Smooth muscle cell (in vitro differentiated cells): ENCODE measurements at regions not wholly inside any gene's neighbourhood (a gene's known extent, or its start where the extent isn't known, plus 50 kb on each side); places are given as distances from the start of the nearest gene placed in this dataset.

Experiments
- DNase-seq: peaks from one replicate; lab custom pipeline; 2025; ENCODE audit not compliant: unreplicated experiment; lab: John Stamatoyannopoulos, UW
- H2AFZ ChIP-seq: fragments of 200-600 bp; sonication (generic); 2 replicates; pipeline ENCODE4 v1.6.0; 2016; ENCODE audit warnings: antibody characterized with exemption, low read depth, mild to moderate bottlenecking
- H3F3A ChIP-seq: fragments of 200-600 bp; sonication (generic); 2 replicates; pipeline ENCODE4 v1.6.0; 2017; ENCODE audit warnings: antibody characterized with exemption, low read depth
- H3K27ac ChIP-seq: fragments of 200-600 bp; sonication (generic); 2 replicates; pipeline ENCODE4 v1.5.1; 2016; ENCODE audit warnings: low read depth, mild to moderate bottlenecking
- H3K27me3 ChIP-seq: fragments of 200-600 bp; sonication (generic); 2 replicates; pipeline ENCODE4 v1.6.1; 2016; ENCODE audit warnings: low read depth, mild to moderate bottlenecking
- H3K36me3 ChIP-seq: fragments of 200-600 bp; sonication (generic); 2 replicates; pipeline ENCODE4 v1.5.1; 2016; ENCODE audit warnings: low read depth
- H3K4me1 ChIP-seq: fragments of 200-600 bp; sonication (generic); 2 replicates; pipeline ENCODE4 v1.5.1; 2016; ENCODE audit warnings: low read depth
- H3K4me2 ChIP-seq: fragments of 200-600 bp; sonication (generic); 2 replicates; pipeline ENCODE4 v1.6.0; 2016; ENCODE audit warnings: mild to moderate bottlenecking
- H3K4me3 ChIP-seq: fragments of 200-600 bp; sonication (generic); 2 replicates; pipeline ENCODE4 v1.5.1; 2016; ENCODE audit warnings: mild to moderate bottlenecking
- H3K79me2 ChIP-seq: fragments of 200-600 bp; sonication (generic); 2 replicates; pipeline ENCODE4 v1.6.0; 2016; ENCODE audit warnings: low read depth, mild to moderate bottlenecking
- H3K9ac ChIP-seq: fragments of 200-600 bp; sonication (generic); 2 replicates; pipeline ENCODE4 v1.6.0; 2016; ENCODE audit warnings: low read depth
- H3K9me3 ChIP-seq: fragments of 200-600 bp; sonication (generic); replicated peaks from 2 replicates; pipeline ENCODE4 v1.5.1; 2016; ENCODE audit warnings: low read depth
- H4K20me1 ChIP-seq: fragments of 200-600 bp; sonication (generic); 2 replicates; pipeline ENCODE4 v1.6.0; 2016; ENCODE audit warnings: low read depth
- CTCF ChIP-seq: fragments of 200-600 bp; sonication (generic); IDR thresholded peaks from 2 replicates; pipeline ENCODE4 v1.5.1; 2017; ENCODE audit warnings: borderline replicate concordance, mild to moderate bottlenecking, antibody characterized with exemption; ENCODE audit not compliant: insufficient read depth, poor library complexity, severe bottlenecking
- WGBS: methylation state at CpG from one replicate; pipeline ENCODE4 v1.1.7; 2016; ENCODE audit warnings: low lambda C conversion rate; 5-methylcytosine and 5-hydroxymethylcytosine counted together

GRCh38 chr2:48001498-48001897, 95.2 kb upstream of the FBXO11 start:
- Histone ChIP-seq H3K9me3 (no peaks in the 10 kb centered on the region), H3F3A (no peaks in the 10 kb centered on the region), H3K4me3 (no peak overlapping the region), H3K4me2 (no peak overlapping the region), H2AFZ (no peak overlapping the region), H3K79me2 (no peaks in the 10 kb centered on the region), H3K9ac (no peak overlapping the region), H4K20me1 (no peaks in the 10 kb centered on the region), H3K27me3 (no peaks in the 10 kb centered on the region), H3K4me1 (no peaks in the 10 kb centered on the region), H3K36me3 (no peaks in the 10 kb centered on the region), H3K27ac (no peak overlapping the region)
- DNase-seq, result no peak
- no peak for TF ChIP-seq CTCF

GRCh38 chr2:48006094-48006493, 99.8 kb upstream of the FBXO11 start:
- Histone ChIP-seq H3K27ac (no peak overlapping the region), H3K27me3 (no peaks in the 10 kb centered on the region), H3F3A (no peaks in the 10 kb centered on the region), H2AFZ (no peak overlapping the region), H4K20me1 (no peaks in the 10 kb centered on the region), H3K79me2 (no peaks in the 10 kb centered on the region), H3K9ac (no peak overlapping the region), H3K9me3 (no peaks in the 10 kb centered on the region), H3K4me2 (no peak overlapping the region), H3K36me3 (no peaks in the 10 kb centered on the region), H3K4me3 (no peak overlapping the region), H3K4me1 (no peaks in the 10 kb centered on the region)
- TF ChIP-seq CTCF, result no peak
- DNase-seq, result no peak

GRCh38 chr2:48007699-48008268, 101.5 kb upstream of the FBXO11 start:
- no peak for DNase-seq
- no peak overlapping the region for H2AFZ ChIP-seq
- no peaks in the 10 kb centered on the region for H3K79me2 ChIP-seq
- H3K4me1 ChIP-seq, result no peaks in the 10 kb centered on the region
- 95% methylated on average over 2 of the region's 2 CpGs for WGBS
- no peaks in the 10 kb centered on the region for H4K20me1 ChIP-seq
- no peaks in the 10 kb centered on the region for H3K36me3 ChIP-seq
- no peak overlapping the region for H3K4me3 ChIP-seq
- no peak overlapping the region for H3K27ac ChIP-seq
- no peaks in the 10 kb centered on the region for H3K27me3 ChIP-seq
- H3F3A ChIP-seq, result no peaks in the 10 kb centered on the region
- no peak overlapping the region for H3K4me2 ChIP-seq
- no peaks in the 10 kb centered on the region for H3K9me3 ChIP-seq
- H3K9ac ChIP-seq, result no peak overlapping the region
- TF ChIP-seq CTCF, result no peak

- Histone ChIP-seq H3K4me2 (no peak overlapping the region), H3K27me3 (no peaks in the 10 kb centered on the region), H3K79me2 (no peaks in the 10 kb centered on the region), H3F3A (no peaks in the 10 kb centered on the region), H3K9ac (no peak overlapping the region), H3K36me3 (no peaks in the 10 kb centered on the region), H3K4me1 (no peaks in the 10 kb centered on the region), H2AFZ (no peak overlapping the region), H3K4me3 (no peak overlapping the region), H3K27ac (no peak overlapping the region), H3K9me3 (no peaks in the 10 kb centered on the region), H4K20me1 (no peaks in the 10 kb centered on the region)
- DNase-seq, result no peak
- WGBS, result 82% methylated on average over 2 of the region's 2 CpGs
- TF ChIP-seq CTCF, result no peak
Measured at GRCh38 chr2:48009256-48009655, 103.0 kb upstream of the FBXO11 start.
